ENCODE measurements at regions not wholly inside any gene's neighbourhood (a gene's known extent, or its start where the extent isn't known, plus 50 kb on each side); places are given as distances from the start of the nearest gene placed in this dataset.

GRCh38 chr14:94823556-94824341, 53.8 kb upstream of the GSC start:
- TF ChIP-seq CTCF (IDR thresholded peaks at IDR 0.05): no peak
- no peak for TF ChIP-seq POLR2A (IDR thresholded peaks at IDR 0.05)

Data from right lobe of liver (tissue), 4 donors.